ENCODE measurements at regions not wholly inside any gene's neighbourhood (a gene's known extent, or its start where the extent isn't known, plus 50 kb on each side); places are given as distances from the start of the nearest gene placed in this dataset.

DNA sequence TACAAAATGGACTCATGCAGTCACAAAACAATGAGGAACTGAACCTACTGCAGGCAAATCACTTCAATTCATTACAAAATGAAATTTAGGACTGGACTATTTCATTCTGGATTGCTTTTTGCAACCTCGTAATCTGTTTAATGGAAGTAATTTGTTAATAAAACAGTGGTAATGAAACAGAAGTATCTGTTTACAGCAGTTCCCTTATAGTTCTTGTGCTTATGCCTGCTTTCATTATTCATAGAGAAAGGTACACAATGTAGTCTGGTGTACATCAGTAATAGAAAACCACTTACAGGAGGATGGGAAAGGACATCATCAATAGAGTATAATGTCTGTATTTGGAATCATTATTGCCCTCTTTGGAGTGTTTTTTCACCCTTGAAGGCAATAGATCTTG lies 389.2 kb upstream of the NUDT12 start:
- TF ChIP-seq, protein P1, sequence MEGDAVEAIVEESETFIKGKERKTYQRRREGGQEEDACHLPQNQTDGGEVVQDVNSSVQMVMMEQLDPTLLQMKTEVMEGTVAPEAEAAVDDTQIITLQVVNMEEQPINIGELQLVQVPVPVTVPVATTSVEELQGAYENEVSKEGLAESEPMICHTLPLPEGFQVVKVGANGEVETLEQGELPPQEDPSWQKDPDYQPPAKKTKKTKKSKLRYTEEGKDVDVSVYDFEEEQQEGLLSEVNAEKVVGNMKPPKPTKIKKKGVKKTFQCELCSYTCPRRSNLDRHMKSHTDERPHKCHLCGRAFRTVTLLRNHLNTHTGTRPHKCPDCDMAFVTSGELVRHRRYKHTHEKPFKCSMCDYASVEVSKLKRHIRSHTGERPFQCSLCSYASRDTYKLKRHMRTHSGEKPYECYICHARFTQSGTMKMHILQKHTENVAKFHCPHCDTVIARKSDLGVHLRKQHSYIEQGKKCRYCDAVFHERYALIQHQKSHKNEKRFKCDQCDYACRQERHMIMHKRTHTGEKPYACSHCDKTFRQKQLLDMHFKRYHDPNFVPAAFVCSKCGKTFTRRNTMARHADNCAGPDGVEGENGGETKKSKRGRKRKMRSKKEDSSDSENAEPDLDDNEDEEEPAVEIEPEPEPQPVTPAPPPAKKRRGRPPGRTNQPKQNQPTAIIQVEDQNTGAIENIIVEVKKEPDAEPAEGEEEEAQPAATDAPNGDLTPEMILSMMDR (IDR thresholded peaks at IDR 0.05), result no peak
- no peak for TF ChIP-seq POLR2A (IDR thresholded peaks at IDR 0.05)
